ENCODE measurements at regions not wholly inside any gene's neighbourhood (a gene's known extent, or its start where the extent isn't known, plus 50 kb on each side); places are given as distances from the start of the nearest gene placed in this dataset.

DNA sequence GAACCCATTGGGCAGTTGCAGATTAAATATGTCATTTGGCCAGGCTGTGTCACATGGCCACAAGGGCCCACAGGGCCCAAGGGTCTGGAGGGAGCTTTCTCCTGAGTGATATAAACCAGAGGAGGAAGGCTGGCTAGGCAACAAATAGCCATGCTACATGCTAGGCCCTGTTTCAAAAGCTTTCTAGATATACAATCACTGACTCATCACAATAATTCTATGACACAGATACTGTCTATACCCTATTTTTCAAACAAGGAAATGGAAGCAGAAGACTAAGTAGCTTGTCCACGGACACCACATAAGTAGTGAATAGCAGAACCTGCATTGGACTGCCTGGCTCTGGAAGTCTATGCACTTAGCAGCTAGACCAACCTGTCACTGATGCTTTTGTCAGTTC, 625.4 kb downstream of the NTRK3 start:
- H3K79me2 ChIP-seq (ENCODE audit: insufficient read depth, low read depth, low read length) = no peaks in the 10 kb centered on the region
- H3K4me3 ChIP-seq (ENCODE audit: low read depth, low read length, poor library complexity, severe bottlenecking) = no peak overlapping the region
- H3K4me2 ChIP-seq (ENCODE audit: low read length) = no peak overlapping the region
- intact Hi-C loops (cut with micrococcal nuclease; ENCODE audit: unreplicated experiment) = no loop called here
- DNase-seq (ENCODE audit: low spot score) = no peak
- no peaks in the 10 kb centered on the region for H3K9me2 ChIP-seq (ENCODE audit: insufficient read depth, low read length)
- no peaks in the 10 kb centered on the region for H4K20me1 ChIP-seq (ENCODE audit: insufficient read depth, low read length)
- no TSS peak for BruUV-seq (replicated peaks)
- H3K4me1 ChIP-seq (ENCODE audit: insufficient read depth, low read length, poor library complexity, severe bottlenecking) = no peaks in the 10 kb centered on the region
- CTCF ChIA-PET (ENCODE audit: unreplicated experiment) = no interaction called here
- no peak overlapping the region for H3K27ac ChIP-seq (ENCODE audit: low read depth, low read length, poor library complexity, severe bottlenecking)
- H3K9me3 ChIP-seq (ENCODE audit: low read length) = no peaks in the 10 kb centered on the region
- no peaks in the 10 kb centered on the region for H3K36me3 ChIP-seq (ENCODE audit: insufficient read depth, low read length)
- TF ChIP-seq EZH2phosphoT487 (IDR thresholded peaks at IDR 0.05; ENCODE audit: borderline replicate concordance, low read depth, low read length) = no peak
- TF ChIP-seq CTCF (conservative IDR thresholded peaks at IDR 0.05; ENCODE audit: low read length) = no peak
- POLR2A ChIA-PET = no interaction called here
- no peak overlapping the region for H2AFZ ChIP-seq (ENCODE audit: low read length)

DNA sequence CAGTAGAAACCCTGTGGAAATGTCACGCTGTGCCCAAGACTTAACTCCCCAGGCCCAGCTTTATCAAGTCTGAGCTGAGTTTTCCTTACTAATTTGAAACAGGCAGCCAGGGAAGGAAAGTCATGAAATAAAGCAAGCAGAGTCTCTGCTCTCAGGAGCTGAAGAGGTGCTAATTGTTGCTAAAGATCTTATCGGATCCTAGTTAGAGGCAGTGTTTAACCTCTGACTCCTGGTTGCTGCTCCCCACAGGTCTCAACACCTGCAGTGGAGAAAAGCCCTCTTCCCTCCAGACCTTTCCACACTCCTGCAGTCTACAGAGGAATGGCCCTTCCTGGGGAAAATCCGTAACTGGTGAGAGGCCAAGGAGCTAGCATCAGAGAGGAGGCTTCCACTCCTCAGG, 628.2 kb downstream of the NTRK3 start:
- CTCF ChIA-PET (ENCODE audit: unreplicated experiment) = no interaction called here
- Histone ChIP-seq H3K9me2 (ENCODE audit: insufficient read depth, low read length) (no peaks in the 10 kb centered on the region), H2AFZ (ENCODE audit: low read length) (no peak overlapping the region), H3K9me3 (ENCODE audit: low read length) (no peaks in the 10 kb centered on the region), H3K4me3 (ENCODE audit: low read depth, low read length, poor library complexity, severe bottlenecking) (no peak overlapping the region), H4K20me1 (ENCODE audit: insufficient read depth, low read length) (no peaks in the 10 kb centered on the region), H3K36me3 (ENCODE audit: insufficient read depth, low read length) (no peaks in the 10 kb centered on the region), H3K4me1 (ENCODE audit: insufficient read depth, low read length, poor library complexity, severe bottlenecking) (no peaks in the 10 kb centered on the region), H3K4me2 (ENCODE audit: low read length) (no peak overlapping the region), H3K27ac (ENCODE audit: low read depth, low read length, poor library complexity, severe bottlenecking) (no peak overlapping the region), H3K79me2 (ENCODE audit: insufficient read depth, low read depth, low read length) (no peaks in the 10 kb centered on the region)
- TF ChIP-seq CTCF (conservative IDR thresholded peaks at IDR 0.05; ENCODE audit: low read length) (no peak), EZH2phosphoT487 (IDR thresholded peaks at IDR 0.05; ENCODE audit: borderline replicate concordance, low read depth, low read length) (no peak)
- intact Hi-C loops (cut with micrococcal nuclease; ENCODE audit: unreplicated experiment) = no loop called here
- DNase-seq (ENCODE audit: low spot score) = no peak
- POLR2A ChIA-PET = no interaction called here
- no TSS peak for BruUV-seq (replicated peaks)

- no peaks in the 10 kb centered on the region for H3K9me2 ChIP-seq (ENCODE audit: insufficient read depth, low read length)
- CTCF ChIA-PET (ENCODE audit: unreplicated experiment) = no interaction called here
- BruUV-seq (replicated peaks) = no TSS peak
Measured at GRCh38 chr15:87626860-87627259, 629.7 kb downstream of the NTRK3 start.

More at GRCh38 chr15:87626860-87627259, 629.7 kb downstream of the NTRK3 start:
- Histone ChIP-seq H3K27ac (ENCODE audit: low read depth, low read length, poor library complexity, severe bottlenecking) (no peak overlapping the region), H3K36me3 (ENCODE audit: insufficient read depth, low read length) (no peaks in the 10 kb centered on the region), H4K20me1 (ENCODE audit: insufficient read depth, low read length) (no peaks in the 10 kb centered on the region), H3K4me3 (ENCODE audit: low read depth, low read length, poor library complexity, severe bottlenecking) (no peak overlapping the region), H3K79me2 (ENCODE audit: insufficient read depth, low read depth, low read length) (no peaks in the 10 kb centered on the region), H3K4me1 (ENCODE audit: insufficient read depth, low read length, poor library complexity, severe bottlenecking) (no peaks in the 10 kb centered on the region), H2AFZ (ENCODE audit: low read length) (no peak overlapping the region), H3K9me3 (ENCODE audit: low read length) (no peaks in the 10 kb centered on the region), H3K4me2 (ENCODE audit: low read length) (no peak overlapping the region)
- TF ChIP-seq CTCF (conservative IDR thresholded peaks at IDR 0.05; ENCODE audit: low read length) (no peak), EZH2phosphoT487 (IDR thresholded peaks at IDR 0.05; ENCODE audit: borderline replicate concordance, low read depth, low read length) (no peak)
- POLR2A ChIA-PET = interaction anchor here (0.5 kb wide), 1 partner anchor 1337 kb away, joined by 4 read pairs; no protein-coding TSS in a partner anchor
- DNase-seq (ENCODE audit: low spot score) = no peak
- intact Hi-C loops (cut with micrococcal nuclease; ENCODE audit: unreplicated experiment) = no loop called here

Measured in OCI-LY7 (cell line).